ENCODE measurements at regions not wholly inside any gene's neighbourhood (a gene's known extent, or its start where the extent isn't known, plus 50 kb on each side); places are given as distances from the start of the nearest gene placed in this dataset.

DNA sequence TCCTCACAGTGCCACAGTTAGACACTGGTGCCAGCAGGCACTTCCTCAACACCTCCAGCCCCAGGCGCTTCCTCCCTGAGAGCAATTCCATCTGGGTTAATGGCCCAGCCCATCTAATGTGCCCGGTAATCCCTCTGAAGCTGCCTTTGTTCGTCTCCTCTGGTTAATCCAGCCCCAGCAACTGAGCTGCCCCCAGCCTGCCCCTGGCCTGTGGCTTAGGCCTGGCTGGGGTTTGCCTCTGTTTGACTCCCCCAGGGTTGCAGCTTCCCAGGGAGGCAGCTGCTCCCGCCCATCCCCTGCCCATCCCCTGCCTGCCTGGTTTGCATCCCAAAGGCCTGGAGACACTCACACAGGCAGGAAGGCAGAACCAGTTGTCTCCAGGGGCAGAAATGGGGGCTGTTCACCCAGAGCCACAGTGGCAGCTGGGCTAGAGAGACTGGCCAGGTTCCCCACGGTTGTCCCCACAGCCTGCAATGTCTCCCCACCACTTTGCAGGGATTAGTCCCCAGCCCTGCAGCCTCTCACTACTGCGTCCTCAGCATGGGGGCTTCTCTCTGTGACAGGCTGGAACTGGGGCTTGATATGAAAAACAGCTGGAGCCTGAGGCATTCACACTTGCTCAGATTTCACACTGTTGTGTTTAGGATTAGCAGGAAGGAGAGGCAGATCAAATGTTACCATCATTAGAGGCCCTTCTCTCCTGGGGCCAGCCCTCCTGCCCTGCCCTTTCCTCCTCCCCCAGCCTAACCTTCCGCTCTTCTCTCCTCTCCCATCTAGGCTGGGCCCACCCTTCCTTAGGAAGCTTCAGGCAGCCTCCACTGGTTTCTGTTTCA, 120.2 kb downstream of the TLR5 start:
- TF ChIP-seq YY1 (IDR thresholded peaks at IDR 0.05; ENCODE audit: insufficient read depth, insufficient read length) = no peak
- no peak for TF ChIP-seq ZNF274 (IDR thresholded peaks at IDR 0.05; ENCODE audit: low read depth, low read length)
